GM12878 (cell line): ENCODE measurements at regions not wholly inside any gene's neighbourhood (a gene's known extent, or its start where the extent isn't known, plus 50 kb on each side); places are given as distances from the start of the nearest gene placed in this dataset.

ENCODE experiments used
- ATAC-seq: fragments of 200-7000 bp; cut with Tn5 transposase; 3 replicates; pipeline ENCODE4 v1.9.1; 2020; ENCODE audit warnings: mild to moderate bottlenecking, moderate library complexity
- BruUV-seq: library from RNA; stranded (reverse); fragments of 400-500 nt; replicated peaks from 2 replicates; lab custom pipeline; 2021; lab: Mats Ljungman, UMichigan
- CTCF ChIA-PET: fragments of 300-600 bp; sonication (Branson Sonifier 250); formaldehyde crosslinking; extraction: SDS; loops from one replicate; lab custom pipeline; 2021; ENCODE audit warnings: inconsistent platforms; lab: Yijun Ruan, JAX
- POLR2A ChIA-PET: fragments of 350-600 bp; formaldehyde crosslinking; extraction: SDS; loops from one replicate; lab custom pipeline; 2021; ENCODE audit warnings: inconsistent platforms; lab: Charles Lee
- RAD21 ChIA-PET: fragments of 300-600 bp; sonication (Branson Sonifier 250); formaldehyde crosslinking; loops from one replicate; lab custom pipeline; 2023; ENCODE audit warnings: antibody characterized with exemption; ENCODE audit not compliant: unreplicated experiment; lab: Charles Lee
- SMC1A ChIA-PET: fragments of 300-600 bp; sonication (Branson Sonifier 250); formaldehyde crosslinking; loops from one replicate; lab custom pipeline; 2023; ENCODE audit not compliant: unreplicated experiment, uncharacterized antibody; lab: Charles Lee
- DNase-seq: peaks from one replicate; pipeline ENCODE4 v3.0.0-alpha.2; 2011; ENCODE audit warnings: low read depth, low spot score
- FAIRE-seq: peaks from 3 replicates; lab custom pipeline; 2011; peaks lifted over from hg19 to GRCh38; lab: Jason Lieb, UNC
- H2AFZ ChIP-seq: 2 replicates; pipeline ENCODE4 v1.6.0; 2011; ENCODE audit warnings: low read depth, low read length, control low read depth; ENCODE audit not compliant: control insufficient read depth
- H3K27ac ChIP-seq: 2 replicates; pipeline ENCODE4 v1.5.1; 2011; ENCODE audit warnings: control low read depth; ENCODE audit not compliant: control insufficient read depth, insufficient read depth
- H3K27me3 ChIP-seq, 2 experiments: replicated peaks in 1 of 2; 2 replicates each; pipeline versions ENCODE4 v1.6.0 to v1.6.1; 2011; ENCODE audit warnings: low read length in 1 of 2; ENCODE audit not compliant: control insufficient read depth in 2 of 2, insufficient read depth in 2 of 2
- H3K36me3 ChIP-seq, 2 experiments: 2 replicates each; pipeline ENCODE4 v1.5.1; 2011; ENCODE audit warnings: low read length in 1 of 2; ENCODE audit not compliant: control insufficient read depth in 2 of 2, insufficient read depth in 2 of 2
- H3K4me1 ChIP-seq: 2 replicates; pipeline ENCODE4 v1.6.1; 2011; ENCODE audit warnings: mild to moderate bottlenecking, low read length, moderate library complexity, mixed read lengths; ENCODE audit not compliant: control insufficient read depth, insufficient read depth
- H3K4me2 ChIP-seq: 2 replicates; pipeline ENCODE4 v1.6.0; 2011; ENCODE audit warnings: control low read depth; ENCODE audit not compliant: control insufficient read depth, insufficient read depth
- H3K4me3 ChIP-seq: fragments of 200-600 bp; sonication (generic); 2 replicates; pipeline ENCODE4 v1.5.1; 2016
- H3K79me2 ChIP-seq: 2 replicates; pipeline ENCODE4 v1.6.0; 2011; ENCODE audit warnings: low read length; ENCODE audit not compliant: control insufficient read depth, insufficient read depth
- H3K9ac ChIP-seq: 2 replicates; pipeline ENCODE4 v1.8.0; 2011; ENCODE audit warnings: low read length, control low read depth, mixed read lengths; ENCODE audit not compliant: control insufficient read depth, insufficient read depth
- H3K9me3 ChIP-seq: replicated peaks from 3 replicates; pipeline ENCODE4 v1.5.1; 2011; ENCODE audit warnings: mild to moderate bottlenecking, low read length; ENCODE audit not compliant: control insufficient read depth, insufficient read depth
- H4K20me1 ChIP-seq: 2 replicates; pipeline ENCODE4 v1.6.0; 2011; ENCODE audit not compliant: control insufficient read depth, insufficient read depth
- HDGF ChIP-seq: fragments of 450-650 bp; IDR thresholded peaks from 2 replicates; pipeline ENCODE4 v1.6.1; 2016; ENCODE audit warnings: antibody characterized with exemption
- NFXL1 ChIP-seq: fragments of 450-650 bp; IDR thresholded peaks from 2 replicates; pipeline ENCODE4 v1.6.1; 2017; ENCODE audit warnings: antibody characterized with exemption, mild to moderate bottlenecking, borderline replicate concordance
- POLR2AphosphoS5 ChIP-seq: IDR thresholded peaks from 2 replicates; pipeline ENCODE4 v1.6.1; 2011; ENCODE audit warnings: mild to moderate bottlenecking, low read length, inconsistent platforms
- ZSCAN29 ChIP-seq: fragments of 450-650 bp; IDR thresholded peaks from 2 replicates; pipeline ENCODE4 v1.6.1; 2017; ENCODE audit warnings: mild to moderate bottlenecking, moderate library complexity
- WGBS: methylation state at CpG from one replicate; pipeline ENCODE4 v1.1.6; 2016; ENCODE audit warnings: low lambda C conversion rate; ENCODE audit not compliant: insufficient replicate concordance, insufficient coverage; ENCODE audit errors: missing lambda C conversion rate; 5-methylcytosine and 5-hydroxymethylcytosine counted together
- in situ Hi-C: fragments of 300-500 bp; cut with MboI; formaldehyde crosslinking; loops from 9 replicates; pipeline ENCODE4 v1.14.3; 2018; ENCODE audit warnings: mixed read lengths
- intact Hi-C: fragments of 100-400 bp; cut with micrococcal nuclease; formaldehyde crosslinking; loops from one replicate; pipeline ENCODE4 v1.14.2; 2022; ENCODE audit not compliant: unreplicated experiment
- TF ChIP-seq, protein P1 (sequence below): fragments of 450-650 bp; formaldehyde crosslinking; IDR thresholded peaks from 2 replicates; pipeline ENCODE4 v1.4.0; 2020; ENCODE audit warnings: mild to moderate bottlenecking, moderate library complexity
- TF ChIP-seq, protein P2 (sequence below): fragments of 450-650 bp; formaldehyde crosslinking; IDR thresholded peaks from 2 replicates; pipeline ENCODE4 v1.5.0; 2022; ENCODE audit warnings: mild to moderate bottlenecking, missing genetic modification characterization

DNA sequence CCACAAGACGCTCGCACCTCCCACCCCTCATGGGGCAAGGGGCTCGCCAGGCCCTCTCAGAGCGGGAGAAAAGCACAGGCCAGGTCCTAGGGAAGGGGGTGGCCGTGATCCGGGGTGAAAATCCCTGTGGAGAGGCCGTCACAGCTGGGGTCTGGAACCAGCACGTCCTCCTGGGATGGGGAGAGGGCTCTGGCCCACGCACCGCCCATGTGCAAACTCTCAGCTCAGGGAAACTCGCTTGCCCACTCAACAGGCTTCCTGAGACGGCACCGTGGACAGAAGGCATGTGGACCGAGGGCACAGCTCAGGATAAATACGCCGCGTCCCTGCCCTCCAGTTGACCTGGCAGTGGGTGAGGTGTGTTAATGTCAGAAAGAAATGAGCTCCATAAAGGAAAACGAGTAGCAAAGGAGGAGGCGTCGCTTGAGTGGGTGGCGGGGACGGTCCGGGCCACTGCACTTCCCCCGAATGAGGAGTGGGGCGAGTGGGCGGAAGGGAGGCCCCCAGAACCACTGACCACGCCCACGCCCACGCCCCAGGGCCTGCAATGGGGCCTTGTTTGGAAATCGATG lies 57.6 kb upstream of the GALNT9 start (continued):
- TF ChIP-seq, protein P1, sequence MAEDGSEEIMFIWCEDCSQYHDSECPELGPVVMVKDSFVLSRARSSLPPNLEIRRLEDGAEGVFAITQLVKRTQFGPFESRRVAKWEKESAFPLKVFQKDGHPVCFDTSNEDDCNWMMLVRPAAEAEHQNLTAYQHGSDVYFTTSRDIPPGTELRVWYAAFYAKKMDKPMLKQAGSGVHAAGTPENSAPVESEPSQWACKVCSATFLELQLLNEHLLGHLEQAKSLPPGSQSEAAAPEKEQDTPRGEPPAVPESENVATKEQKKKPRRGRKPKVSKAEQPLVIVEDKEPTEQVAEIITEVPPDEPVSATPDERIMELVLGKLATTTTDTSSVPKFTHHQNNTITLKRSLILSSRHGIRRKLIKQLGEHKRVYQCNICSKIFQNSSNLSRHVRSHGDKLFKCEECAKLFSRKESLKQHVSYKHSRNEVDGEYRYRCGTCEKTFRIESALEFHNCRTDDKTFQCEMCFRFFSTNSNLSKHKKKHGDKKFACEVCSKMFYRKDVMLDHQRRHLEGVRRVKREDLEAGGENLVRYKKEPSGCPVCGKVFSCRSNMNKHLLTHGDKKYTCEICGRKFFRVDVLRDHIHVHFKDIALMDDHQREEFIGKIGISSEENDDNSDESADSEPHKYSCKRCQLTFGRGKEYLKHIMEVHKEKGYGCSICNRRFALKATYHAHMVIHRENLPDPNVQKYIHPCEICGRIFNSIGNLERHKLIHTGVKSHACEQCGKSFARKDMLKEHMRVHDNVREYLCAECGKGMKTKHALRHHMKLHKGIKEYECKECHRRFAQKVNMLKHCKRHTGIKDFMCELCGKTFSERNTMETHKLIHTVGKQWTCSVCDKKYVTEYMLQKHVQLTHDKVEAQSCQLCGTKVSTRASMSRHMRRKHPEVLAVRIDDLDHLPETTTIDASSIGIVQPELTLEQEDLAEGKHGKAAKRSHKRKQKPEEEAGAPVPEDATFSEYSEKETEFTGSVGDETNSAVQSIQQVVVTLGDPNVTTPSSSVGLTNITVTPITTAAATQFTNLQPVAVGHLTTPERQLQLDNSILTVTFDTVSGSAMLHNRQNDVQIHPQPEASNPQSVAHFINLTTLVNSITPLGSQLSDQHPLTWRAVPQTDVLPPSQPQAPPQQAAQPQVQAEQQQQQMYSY (CRISPR knock-in tag), result no peak

DNA sequence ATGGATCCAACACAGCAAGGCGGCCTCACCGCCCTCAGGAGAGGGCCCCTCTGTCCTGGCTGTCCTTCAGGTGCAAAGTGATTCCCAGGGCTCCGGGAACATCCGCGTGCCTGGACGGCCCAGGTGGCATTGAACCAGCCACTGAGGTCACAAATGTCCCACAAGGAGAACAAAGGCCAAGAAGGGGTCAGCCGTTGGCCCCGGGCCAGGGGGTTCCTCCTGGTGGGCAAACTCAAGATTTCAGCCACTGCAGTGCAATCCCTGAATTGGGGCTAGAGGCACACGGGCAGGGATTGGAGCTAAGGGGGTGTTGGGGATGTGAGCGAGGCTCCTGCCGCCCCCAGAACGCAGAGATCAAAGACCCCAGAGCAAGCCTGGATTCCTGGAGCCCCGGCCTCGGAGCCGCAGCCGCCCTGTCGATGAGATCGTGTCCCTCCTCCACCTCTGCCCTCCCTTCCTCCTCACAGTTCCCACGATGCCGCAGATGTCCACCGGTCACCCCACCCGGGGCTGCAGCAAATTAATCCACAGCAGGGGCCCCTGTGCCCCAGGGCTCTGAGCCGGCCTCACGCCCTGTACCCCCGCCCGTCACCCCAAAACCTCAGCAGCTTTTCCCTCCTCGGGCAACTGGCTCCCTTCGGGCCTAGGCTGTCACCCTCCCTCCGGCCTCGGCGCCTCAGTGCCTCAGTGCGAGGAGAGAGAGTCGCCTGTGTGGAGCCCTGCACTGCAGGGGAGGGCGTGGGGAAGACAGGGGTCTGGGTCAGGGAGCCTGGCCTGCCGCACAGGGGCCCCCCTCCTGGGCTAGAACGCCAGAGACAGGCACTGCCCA lies 56.7 kb upstream of the GALNT9 start:
- Histone ChIP-seq H3K36me3 (no peaks in the 10 kb centered on the region), H3K79me2 (no peaks in the 10 kb centered on the region), H3K9ac (no peak overlapping the region), H3K27me3 (peaks cover 0 to 3% of the 10 kb centered on the region in 2 experiments; a peak in 3 of 4 replicates), H3K4me3 (no peak overlapping the region), H4K20me1 (no peaks in the 10 kb centered on the region)
- 40% methylated on average over 34 of the region's 36 CpGs for WGBS
- POLR2A ChIA-PET, result no interaction called here
- RAD21 ChIA-PET, result no interaction called here
- no TSS peak for BruUV-seq
- intact Hi-C loops, result no loop called here
- TF ChIP-seq, protein P2, sequence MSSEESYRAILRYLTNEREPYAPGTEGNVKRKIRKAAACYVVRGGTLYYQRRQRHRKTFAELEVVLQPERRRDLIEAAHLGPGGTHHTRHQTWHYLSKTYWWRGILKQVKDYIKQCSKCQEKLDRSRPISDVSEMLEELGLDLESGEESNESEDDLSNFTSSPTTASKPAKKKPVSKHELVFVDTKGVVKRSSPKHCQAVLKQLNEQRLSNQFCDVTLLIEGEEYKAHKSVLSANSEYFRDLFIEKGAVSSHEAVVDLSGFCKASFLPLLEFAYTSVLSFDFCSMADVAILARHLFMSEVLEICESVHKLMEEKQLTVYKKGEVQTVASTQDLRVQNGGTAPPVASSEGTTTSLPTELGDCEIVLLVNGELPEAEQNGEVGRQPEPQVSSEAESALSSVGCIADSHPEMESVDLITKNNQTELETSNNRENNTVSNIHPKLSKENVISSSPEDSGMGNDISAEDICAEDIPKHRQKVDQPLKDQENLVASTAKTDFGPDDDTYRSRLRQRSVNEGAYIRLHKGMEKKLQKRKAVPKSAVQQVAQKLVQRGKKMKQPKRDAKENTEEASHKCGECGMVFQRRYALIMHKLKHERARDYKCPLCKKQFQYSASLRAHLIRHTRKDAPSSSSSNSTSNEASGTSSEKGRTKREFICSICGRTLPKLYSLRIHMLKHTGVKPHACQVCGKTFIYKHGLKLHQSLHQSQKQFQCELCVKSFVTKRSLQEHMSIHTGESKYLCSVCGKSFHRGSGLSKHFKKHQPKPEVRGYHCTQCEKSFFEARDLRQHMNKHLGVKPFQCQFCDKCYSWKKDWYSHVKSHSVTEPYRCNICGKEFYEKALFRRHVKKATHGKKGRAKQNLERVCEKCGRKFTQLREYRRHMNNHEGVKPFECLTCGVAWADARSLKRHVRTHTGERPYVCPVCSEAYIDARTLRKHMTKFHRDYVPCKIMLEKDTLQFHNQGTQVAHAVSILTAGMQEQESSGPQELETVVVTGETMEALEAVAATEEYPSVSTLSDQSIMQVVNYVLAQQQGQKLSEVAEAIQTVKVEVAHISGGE (CRISPR knock-in tag), result no peak
- TF ChIP-seq ZSCAN29 (no peak), HDGF (no peak), NFXL1 (no peak), POLR2AphosphoS5 (no peak)
- TF ChIP-seq, all 136 proteins: peak for 0
- in situ Hi-C loops, result no loop called here
- CTCF ChIA-PET, result no interaction called here
- FAIRE-seq (no peak), ATAC-seq (no peak), DNase-seq (no peak)
- Histone ChIP-seq H3K4me2 (no peak overlapping the region), H2AFZ (no peak overlapping the region), H3K9me3 (no peaks in the 10 kb centered on the region), H3K4me1 (no peaks in the 10 kb centered on the region), H3K27ac (no peak overlapping the region)
- SMC1A ChIA-PET, result no interaction called here
